ENCODE measurements at regions not wholly inside any gene's neighbourhood (a gene's known extent, or its start where the extent isn't known, plus 50 kb on each side); places are given as distances from the start of the nearest gene placed in this dataset.

- Histone ChIP-seq H3K36me3 (ENCODE audit: insufficient read depth, low read length) (no peaks in the 10 kb centered on the region), H2AFZ (ENCODE audit: low read length) (no peak overlapping the region), H3K9me3 (ENCODE audit: low read depth, low read length) (peaks cover 2% of the 10 kb centered on the region), H3K4me1 (ENCODE audit: insufficient read depth, low read length) (no peaks in the 10 kb centered on the region), H4K20me1 (ENCODE audit: insufficient read depth, low read length) (no peaks in the 10 kb centered on the region), H3K4me2 (ENCODE audit: insufficient read depth, low read length) (no peak overlapping the region), H3K79me2 (ENCODE audit: insufficient read depth, low read length) (no peaks in the 10 kb centered on the region), H3K4me3 (ENCODE audit: insufficient read depth, low read length) (no peak overlapping the region), H3K27me3 (ENCODE audit: insufficient read depth, low read length) (no peaks in the 10 kb centered on the region), H3K27ac (ENCODE audit: low read depth, low read length) (no peak overlapping the region)
- no peak for DNase-seq (ENCODE audit: insufficient read length, low spot score, missing footprints)
- TF ChIP-seq CTCF (IDR thresholded peaks at IDR 0.05; ENCODE audit: extremely low read depth, low read depth, low read length) = no peak
Observed at GRCh38 chr14:25472700-25473099, 422.8 kb upstream of the STXBP6 start.

- H3K9me3 ChIP-seq (ENCODE audit: low read depth, low read length) = no peaks in the 10 kb centered on the region
- H3K4me3 ChIP-seq (ENCODE audit: insufficient read depth, low read length) = no peak overlapping the region
- no peaks in the 10 kb centered on the region for H3K4me1 ChIP-seq (ENCODE audit: insufficient read depth, low read length)
- H3K36me3 ChIP-seq (ENCODE audit: insufficient read depth, low read length) = no peaks in the 10 kb centered on the region
- H4K20me1 ChIP-seq (ENCODE audit: insufficient read depth, low read length) = no peaks in the 10 kb centered on the region
- H2AFZ ChIP-seq (ENCODE audit: low read length) = no peak overlapping the region
- H3K27ac ChIP-seq (ENCODE audit: low read depth, low read length) = no peak overlapping the region
- H3K27me3 ChIP-seq (ENCODE audit: insufficient read depth, low read length) = no peaks in the 10 kb centered on the region
- no peak for TF ChIP-seq CTCF (IDR thresholded peaks at IDR 0.05; ENCODE audit: extremely low read depth, low read depth, low read length)
- H3K79me2 ChIP-seq (ENCODE audit: insufficient read depth, low read length) = no peaks in the 10 kb centered on the region
- DNase-seq (ENCODE audit: insufficient read length, low spot score, missing footprints) = no peak
- H3K4me2 ChIP-seq (ENCODE audit: insufficient read depth, low read length) = no peak overlapping the region
Observed at GRCh38 chr14:25464772-25465171, 414.8 kb upstream of the STXBP6 start.

GRCh38 chr14:25464078-25464477 is 414.1 kb upstream of the STXBP6 start:
- Histone ChIP-seq H2AFZ (ENCODE audit: low read length) (no peak overlapping the region), H3K4me1 (ENCODE audit: insufficient read depth, low read length) (no peaks in the 10 kb centered on the region), H4K20me1 (ENCODE audit: insufficient read depth, low read length) (no peaks in the 10 kb centered on the region), H3K27me3 (ENCODE audit: insufficient read depth, low read length) (no peaks in the 10 kb centered on the region), H3K9me3 (ENCODE audit: low read depth, low read length) (no peaks in the 10 kb centered on the region), H3K27ac (ENCODE audit: low read depth, low read length) (no peak overlapping the region), H3K4me2 (ENCODE audit: insufficient read depth, low read length) (no peak overlapping the region), H3K79me2 (ENCODE audit: insufficient read depth, low read length) (no peaks in the 10 kb centered on the region), H3K4me3 (ENCODE audit: insufficient read depth, low read length) (no peak overlapping the region), H3K36me3 (ENCODE audit: insufficient read depth, low read length) (no peaks in the 10 kb centered on the region)
- TF ChIP-seq CTCF (IDR thresholded peaks at IDR 0.05; ENCODE audit: extremely low read depth, low read depth, low read length) = no peak
- DNase-seq (ENCODE audit: insufficient read length, low spot score, missing footprints) = no peak

- H3K4me3 ChIP-seq (ENCODE audit: insufficient read depth, low read length) = no peak overlapping the region
- H3K4me2 ChIP-seq (ENCODE audit: insufficient read depth, low read length) = no peak overlapping the region
- no peaks in the 10 kb centered on the region for H3K9me3 ChIP-seq (ENCODE audit: low read depth, low read length)
- DNase-seq (ENCODE audit: insufficient read length, low spot score, missing footprints) = no peak
- H3K27me3 ChIP-seq (ENCODE audit: insufficient read depth, low read length) = no peaks in the 10 kb centered on the region
- no peak overlapping the region for H3K27ac ChIP-seq (ENCODE audit: low read depth, low read length)
- H3K36me3 ChIP-seq (ENCODE audit: insufficient read depth, low read length) = no peaks in the 10 kb centered on the region
- TF ChIP-seq CTCF (IDR thresholded peaks at IDR 0.05; ENCODE audit: extremely low read depth, low read depth, low read length) = no peak
- no peaks in the 10 kb centered on the region for H3K79me2 ChIP-seq (ENCODE audit: insufficient read depth, low read length)
- H3K4me1 ChIP-seq (ENCODE audit: insufficient read depth, low read length) = no peaks in the 10 kb centered on the region
- no peaks in the 10 kb centered on the region for H4K20me1 ChIP-seq (ENCODE audit: insufficient read depth, low read length)
- no peak overlapping the region for H2AFZ ChIP-seq (ENCODE audit: low read length)
Observed at GRCh38 chr14:25463480-25463879, 413.5 kb upstream of the STXBP6 start.

All from osteoblast (primary cell).